Vagina (tissue), 2 donors: ENCODE measurements at regions not wholly inside any gene's neighbourhood (a gene's known extent, or its start where the extent isn't known, plus 50 kb on each side); places are given as distances from the start of the nearest gene placed in this dataset.
"Not testable (repeated sequence)": the region's sequence is repeated elsewhere in the genome, so short reads cannot be mapped to it uniquely, and the experiment has no call there.

Experiments used
- DNase-seq, 2 donors: peaks; one replicate each; pipeline ENCODE4 v3.0.0-alpha.2; 2017; ENCODE audit errors: extremely low spot score in 2 of 2
- H3K27ac ChIP-seq: fragments of 200-600 bp; sonication (generic); one replicate; pipeline ENCODE4 v1.5.1; 2019
- H3K27me3 ChIP-seq: fragments of 200-600 bp; sonication (generic); one replicate; pipeline ENCODE4 v1.5.1; 2019
- H3K36me3 ChIP-seq, 2 donors: fragments of 200-600 bp; sonication (generic); one replicate each; pipeline ENCODE4 v1.5.1; 2017 to 2019
- H3K4me1 ChIP-seq: fragments of 200-600 bp; sonication (generic); one replicate; pipeline ENCODE4 v1.5.1; 2019
- H3K4me3 ChIP-seq, 2 donors: fragments of 200-600 bp; sonication (generic); 1 replicate in 1 of 2; 2 replicates in 1 of 2; pipeline ENCODE4 v1.5.1; 2016 to 2019
- H3K9me3 ChIP-seq: fragments of 200-600 bp; sonication (generic); one replicate; pipeline ENCODE4 v1.5.1; 2019
- POLR2A ChIP-seq, 2 donors: fragments of 450-650 bp; IDR thresholded peaks; one replicate each; pipeline ENCODE4 v1.6.1; 2017; ENCODE audit warnings: antibody characterized with exemption in 2 of 2, mild to moderate bottlenecking in 2 of 2, moderate library complexity in 2 of 2
- POLR2AphosphoS5 ChIP-seq, 2 donors: sonication (generic); formaldehyde crosslinking; IDR thresholded peaks; one replicate each; pipeline ENCODE4 v1.9.0; 2017; ENCODE audit warnings: antibody characterized with exemption in 2 of 2, mild to moderate bottlenecking in 2 of 2, low read depth in 1 of 2; ENCODE audit not compliant: insufficient read depth in 1 of 2
- intact Hi-C: fragments of 100-400 bp; cut with DNase I; formaldehyde crosslinking; loops from one replicate; pipeline ENCODE4 v1.15.1; 2023
- TF ChIP-seq, protein P1 (sequence below), 3 experiments: fragments of 450-650 bp in 2 of 3; fragments of 200-600 bp in 1 of 3; sonication (generic) in 1 of 3; IDR thresholded peaks; one replicate each; pipeline ENCODE4 v1.5.1; 2017 to 2019; ENCODE audit warnings: antibody characterized with exemption in 3 of 3, mild to moderate bottlenecking in 2 of 3, moderate library complexity in 2 of 3

DNA sequence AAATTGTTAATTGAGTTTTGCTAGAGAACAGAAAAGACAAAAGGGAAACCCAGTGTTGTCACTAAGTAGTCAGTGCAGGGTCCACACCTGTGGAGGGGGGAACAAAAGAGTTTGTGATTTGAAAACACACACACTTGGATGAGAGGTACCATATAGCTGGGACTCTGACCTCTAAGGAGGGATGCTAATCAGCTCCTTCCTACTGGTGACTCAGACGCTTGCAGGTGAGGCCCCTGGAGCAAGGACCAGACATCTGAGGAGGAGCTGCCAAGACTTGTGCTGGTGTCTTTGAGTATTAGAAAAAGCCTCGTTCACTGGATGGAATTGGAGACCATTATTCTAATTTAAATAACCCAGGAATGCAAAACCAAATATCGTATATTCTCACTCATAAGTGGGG is 146.4 kb upstream of the MAP2 start:
- TF ChIP-seq, protein P1, sequence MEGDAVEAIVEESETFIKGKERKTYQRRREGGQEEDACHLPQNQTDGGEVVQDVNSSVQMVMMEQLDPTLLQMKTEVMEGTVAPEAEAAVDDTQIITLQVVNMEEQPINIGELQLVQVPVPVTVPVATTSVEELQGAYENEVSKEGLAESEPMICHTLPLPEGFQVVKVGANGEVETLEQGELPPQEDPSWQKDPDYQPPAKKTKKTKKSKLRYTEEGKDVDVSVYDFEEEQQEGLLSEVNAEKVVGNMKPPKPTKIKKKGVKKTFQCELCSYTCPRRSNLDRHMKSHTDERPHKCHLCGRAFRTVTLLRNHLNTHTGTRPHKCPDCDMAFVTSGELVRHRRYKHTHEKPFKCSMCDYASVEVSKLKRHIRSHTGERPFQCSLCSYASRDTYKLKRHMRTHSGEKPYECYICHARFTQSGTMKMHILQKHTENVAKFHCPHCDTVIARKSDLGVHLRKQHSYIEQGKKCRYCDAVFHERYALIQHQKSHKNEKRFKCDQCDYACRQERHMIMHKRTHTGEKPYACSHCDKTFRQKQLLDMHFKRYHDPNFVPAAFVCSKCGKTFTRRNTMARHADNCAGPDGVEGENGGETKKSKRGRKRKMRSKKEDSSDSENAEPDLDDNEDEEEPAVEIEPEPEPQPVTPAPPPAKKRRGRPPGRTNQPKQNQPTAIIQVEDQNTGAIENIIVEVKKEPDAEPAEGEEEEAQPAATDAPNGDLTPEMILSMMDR (IDR thresholded peaks at IDR 0.05): no peak
- TF ChIP-seq POLR2AphosphoS5 (IDR thresholded peaks at IDR 0.05; ENCODE audit: insufficient read depth in 1 of 2, low read depth in 1 of 2) (no peak), POLR2A (IDR thresholded peaks at IDR 0.05) (no peak)
- intact Hi-C loops: no loop called here
- Histone ChIP-seq H3K27me3 (no peaks in the 10 kb centered on the region), H3K27ac (no peak overlapping the region), H3K4me1 (no peaks in the 10 kb centered on the region), H3K9me3 (no peaks in the 10 kb centered on the region), H3K36me3 (no peaks in the 10 kb centered on the region), H3K4me3 (no peak overlapping the region)
- DNase-seq: no peak

DNA sequence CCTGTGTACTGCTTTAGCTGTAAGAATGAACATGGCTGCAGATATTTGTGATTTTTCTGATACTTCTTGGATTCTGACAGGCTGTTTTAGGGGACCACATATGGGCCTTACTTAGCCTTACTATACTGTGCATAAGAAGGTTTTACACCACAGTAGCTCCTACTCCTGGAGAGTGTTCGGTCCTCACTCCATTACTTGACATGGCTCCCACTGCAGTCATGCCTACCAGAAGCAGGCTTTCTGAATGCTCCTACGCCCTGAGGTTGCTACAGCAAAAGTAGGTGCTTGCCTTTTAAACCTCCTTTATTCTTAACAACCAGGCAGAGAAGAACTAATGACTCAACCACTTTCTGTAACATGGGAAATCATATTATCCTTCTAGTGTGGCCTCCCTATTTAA is 125.2 kb upstream of the MAP2 start:
- DNase-seq: no peak
- TF ChIP-seq POLR2AphosphoS5 (IDR thresholded peaks at IDR 0.05; ENCODE audit: insufficient read depth in 1 of 2, low read depth in 1 of 2): no peak
- no peak for TF ChIP-seq POLR2A (IDR thresholded peaks at IDR 0.05)
- TF ChIP-seq, protein P1 (IDR thresholded peaks at IDR 0.05): no peak
- no peak overlapping the region for H3K4me3 ChIP-seq
- H3K27ac ChIP-seq: no peak overlapping the region
- H3K27me3 ChIP-seq: no peaks in the 10 kb centered on the region
- H3K36me3 ChIP-seq: no peaks in the 10 kb centered on the region
- H3K4me1 ChIP-seq: no peaks in the 10 kb centered on the region
- no peaks in the 10 kb centered on the region for H3K9me3 ChIP-seq
- intact Hi-C loops: no loop called here

DNA sequence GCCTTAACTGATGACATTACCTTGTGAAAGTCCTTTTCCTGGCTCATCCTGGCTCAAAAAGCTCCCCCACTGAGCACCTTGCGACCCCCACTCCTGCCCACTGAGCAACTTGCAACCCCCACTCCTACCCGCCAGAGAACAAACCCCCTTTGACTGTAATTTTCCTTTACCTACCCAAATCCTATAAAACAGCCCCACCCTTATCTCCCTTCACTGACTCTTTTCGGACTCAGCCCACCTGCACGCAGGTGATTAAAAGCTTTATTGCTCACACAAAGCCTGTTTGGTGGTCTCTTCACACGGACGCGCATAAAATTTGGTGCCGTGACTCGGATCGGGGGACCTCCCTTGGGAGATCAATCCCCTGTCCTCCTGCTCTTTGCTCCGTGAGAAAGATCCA is 124.4 kb upstream of the MAP2 start:
- H3K36me3 ChIP-seq, H3K9me3 ChIP-seq, H3K27me3 ChIP-seq, H3K27ac ChIP-seq, H3K4me1 ChIP-seq, DNase-seq, H3K4me3 ChIP-seq, intact Hi-C loops: not testable (repeated sequence)

DNA sequence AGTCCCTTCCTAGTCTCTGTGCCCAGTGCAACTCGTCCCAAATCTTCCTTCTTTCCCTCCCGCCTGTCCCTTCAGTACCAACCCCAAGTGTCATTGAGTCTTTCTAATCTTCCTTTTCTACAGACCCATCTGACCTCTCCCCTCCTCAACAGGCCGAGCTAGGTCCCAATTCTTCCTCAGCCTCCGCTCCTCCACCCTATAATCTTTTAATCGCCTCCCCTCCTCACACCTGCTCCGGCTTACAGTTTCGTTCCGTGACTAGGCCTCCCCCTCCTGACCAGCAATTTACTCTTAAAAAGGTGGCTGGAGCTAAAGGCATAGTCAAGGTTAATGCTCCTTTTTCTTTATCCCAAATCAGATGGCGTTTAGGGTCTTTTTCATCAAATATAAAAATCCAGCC is 123.1 kb upstream of the MAP2 start:
- H3K4me3 ChIP-seq, H3K4me1 ChIP-seq, H3K9me3 ChIP-seq, intact Hi-C loops, DNase-seq, H3K36me3 ChIP-seq, H3K27ac ChIP-seq, H3K27me3 ChIP-seq: not testable (repeated sequence)

DNA sequence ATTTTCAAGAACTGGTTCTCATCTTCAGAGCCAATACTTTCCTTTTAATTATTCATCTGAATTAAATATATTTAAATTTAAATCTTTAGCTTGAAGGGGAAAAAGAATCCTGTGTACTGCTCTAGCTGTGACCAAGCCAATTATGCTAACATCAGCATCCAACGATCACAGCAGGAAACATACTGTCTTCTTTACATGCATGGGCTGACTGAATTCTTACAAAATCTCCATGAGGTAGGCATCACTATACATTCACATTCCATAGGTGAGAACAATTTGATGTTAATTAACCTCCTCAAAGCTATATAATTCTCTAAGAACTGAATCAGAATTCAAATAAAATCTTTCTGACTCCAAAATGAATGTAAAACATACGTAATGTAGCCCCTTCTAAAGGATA is 118.8 kb upstream of the MAP2 start:
- H3K36me3 ChIP-seq: no peaks in the 10 kb centered on the region
- no peaks in the 10 kb centered on the region for H3K9me3 ChIP-seq
- H3K4me3 ChIP-seq: no peak overlapping the region
- no peak overlapping the region for H3K27ac ChIP-seq
- no peak for DNase-seq
- no peaks in the 10 kb centered on the region for H3K27me3 ChIP-seq
- no peaks in the 10 kb centered on the region for H3K4me1 ChIP-seq
- intact Hi-C loops: no loop called here
- TF ChIP-seq POLR2AphosphoS5 (IDR thresholded peaks at IDR 0.05; ENCODE audit: insufficient read depth in 1 of 2, low read depth in 1 of 2) (no peak), POLR2A (IDR thresholded peaks at IDR 0.05) (no peak)
- TF ChIP-seq, protein P1 (IDR thresholded peaks at IDR 0.05): no peak

DNA sequence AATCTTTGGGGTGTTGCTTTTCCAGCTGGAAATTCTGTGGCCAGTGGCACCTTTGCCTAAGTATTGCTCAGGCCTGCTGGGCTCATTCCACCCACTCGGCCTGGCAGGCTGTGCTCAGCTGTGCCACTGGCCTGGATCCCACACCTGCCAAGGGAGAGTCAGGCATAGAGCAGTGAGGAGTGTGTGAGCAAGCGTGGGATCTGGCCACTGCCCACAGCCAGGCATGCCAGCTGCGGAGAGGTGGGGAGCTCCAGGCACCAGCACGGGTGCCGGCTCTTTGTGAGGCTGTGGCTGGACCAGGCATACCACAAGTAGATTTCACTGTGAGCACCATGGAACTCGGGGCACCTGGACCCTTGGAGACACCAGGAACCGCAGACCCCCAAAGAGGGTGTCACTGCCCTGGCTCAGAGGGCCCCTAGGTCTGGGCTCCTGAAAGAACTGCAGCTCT is 118.1 kb upstream of the MAP2 start:
- H3K27ac ChIP-seq: no peak overlapping the region
- H3K27me3 ChIP-seq: no peaks in the 10 kb centered on the region
- H3K9me3 ChIP-seq: no peaks in the 10 kb centered on the region
- TF ChIP-seq POLR2AphosphoS5 (IDR thresholded peaks at IDR 0.05; ENCODE audit: insufficient read depth in 1 of 2, low read depth in 1 of 2) (no peak), POLR2A (IDR thresholded peaks at IDR 0.05) (no peak)
- TF ChIP-seq, protein P1 (IDR thresholded peaks at IDR 0.05): no peak
- no peak overlapping the region for H3K4me3 ChIP-seq
- H3K4me1 ChIP-seq: no peaks in the 10 kb centered on the region
- no peak for DNase-seq
- H3K36me3 ChIP-seq: no peaks in the 10 kb centered on the region
- intact Hi-C loops: no loop called here
